Trophoblast cell (in vitro differentiated cells and primary cell): ENCODE measurements at regions not wholly inside any gene's neighbourhood (a gene's known extent, or its start where the extent isn't known, plus 50 kb on each side); places are given as distances from the start of the nearest gene placed in this dataset.

Experiments used
- DNase-seq, 2 donors: peaks; one replicate each; pipeline ENCODE4 v3.0.0-alpha.2; 2016
- H2AFZ ChIP-seq: 2 replicates; pipeline ENCODE4 v1.6.1; 2013; ENCODE audit warnings: low read length, moderate library complexity, mild to moderate bottlenecking; ENCODE audit not compliant: insufficient read depth, poor library complexity
- H2AK5ac ChIP-seq: 2 replicates; pipeline ENCODE4 v1.6.1; 2013; ENCODE audit warnings: mild to moderate bottlenecking, low read length
- H2BK120ac ChIP-seq: 2 replicates; pipeline ENCODE4 v1.6.1; 2013; ENCODE audit warnings: low read length, mild to moderate bottlenecking, moderate library complexity; ENCODE audit not compliant: insufficient read depth, poor library complexity
- H2BK12ac ChIP-seq: 2 replicates; pipeline ENCODE4 v1.6.1; 2013; ENCODE audit warnings: mild to moderate bottlenecking, low read length, moderate library complexity
- H2BK5ac ChIP-seq: 2 replicates; pipeline ENCODE4 v1.6.1; 2013; ENCODE audit warnings: low read length, low read depth, moderate library complexity, mild to moderate bottlenecking; ENCODE audit not compliant: poor library complexity
- H3K14ac ChIP-seq: 2 replicates; pipeline ENCODE4 v1.6.1; 2013; ENCODE audit warnings: mild to moderate bottlenecking, low read length
- H3K18ac ChIP-seq: 2 replicates; pipeline ENCODE4 v1.6.1; 2013; ENCODE audit warnings: mild to moderate bottlenecking, low read length
- H3K23ac ChIP-seq: 2 replicates; pipeline ENCODE4 v1.6.1; 2013; ENCODE audit warnings: low read length
- H3K27ac ChIP-seq: 2 replicates; pipeline ENCODE4 v1.5.1; 2013; ENCODE audit warnings: low read depth, mild to moderate bottlenecking, inconsistent platforms, low read length, moderate library complexity
- H3K27me3 ChIP-seq: 2 replicates; pipeline ENCODE4 v1.6.1; 2013; ENCODE audit warnings: inconsistent platforms, mild to moderate bottlenecking, low read length, moderate library complexity; ENCODE audit not compliant: insufficient read depth
- H3K36me3 ChIP-seq, 2 experiments: 1 replicate in 1 of 2; 2 replicates in 1 of 2; pipeline ENCODE4 v1.6.1; 2013; ENCODE audit warnings: low read length in 2 of 2, mild to moderate bottlenecking in 2 of 2, moderate library complexity in 1 of 2; ENCODE audit not compliant: insufficient read depth in 2 of 2, control insufficient read depth in 1 of 2
- H3K4ac ChIP-seq: 2 replicates; pipeline ENCODE4 v1.6.1; 2013; ENCODE audit warnings: low read depth, mild to moderate bottlenecking, low read length, moderate library complexity
- H3K4me1 ChIP-seq, 2 experiments: 1 replicate in 1 of 2; 2 replicates in 1 of 2; pipeline ENCODE4 v1.6.1; 2013; ENCODE audit warnings: low read length in 2 of 2, mild to moderate bottlenecking in 2 of 2, moderate library complexity in 1 of 2; ENCODE audit not compliant: insufficient read depth in 2 of 2, control insufficient read depth in 1 of 2
- H3K4me2 ChIP-seq: 2 replicates; pipeline ENCODE4 v1.6.1; 2013; ENCODE audit warnings: inconsistent platforms, mild to moderate bottlenecking, low read length, moderate library complexity
- H3K4me3 ChIP-seq: 2 replicates; pipeline ENCODE4 v1.5.1; 2013; ENCODE audit warnings: mild to moderate bottlenecking, low read depth, low read length, inconsistent platforms
- H3K79me1 ChIP-seq: one replicate; pipeline ENCODE4 v1.6.1; 2013; ENCODE audit warnings: low read length
- H3K79me2 ChIP-seq: 2 replicates; pipeline ENCODE4 v1.6.1; 2013; ENCODE audit warnings: low read length, mild to moderate bottlenecking; ENCODE audit not compliant: control insufficient read depth, insufficient read depth, poor library complexity
- H3K9ac ChIP-seq: 2 replicates; pipeline ENCODE4 v1.6.1; 2013; ENCODE audit warnings: mild to moderate bottlenecking, low read length
- H3K9me3 ChIP-seq: 2 replicates; pipeline ENCODE4 v1.6.1; 2013; ENCODE audit warnings: low read depth, mild to moderate bottlenecking, control low read depth, inconsistent platforms, low read length; ENCODE audit not compliant: insufficient read depth
- H4K12ac ChIP-seq: 2 replicates; pipeline ENCODE4 v1.6.1; 2013; ENCODE audit warnings: low read depth, mild to moderate bottlenecking, low read length, moderate library complexity
- H4K8ac ChIP-seq: 2 replicates; pipeline ENCODE4 v1.6.1; 2013; ENCODE audit warnings: low read depth, mild to moderate bottlenecking, low read length, moderate library complexity
- H4K91ac ChIP-seq: one replicate; pipeline ENCODE4 v1.6.1; 2013; ENCODE audit warnings: low read depth, mild to moderate bottlenecking, low read length, moderate library complexity
- WGBS: extraction: QIAGEN DNeasy Blood & Tissue Kit; methylation state at CpG from one replicate; pipeline ENCODE4 v1.1.7; 2013; ENCODE audit warnings: missing lambda C conversion rate; ENCODE audit not compliant: insufficient read length, insufficient coverage; ENCODE audit errors: extremely low coverage; 5-methylcytosine and 5-hydroxymethylcytosine counted together

GRCh38 chr2:59677158-59677557 lies 876.3 kb downstream of the BCL11A start:
- H3K27me3 ChIP-seq, result no peaks in the 10 kb centered on the region
- no peak for DNase-seq
- no peak overlapping the region for H3K27ac ChIP-seq

DNA sequence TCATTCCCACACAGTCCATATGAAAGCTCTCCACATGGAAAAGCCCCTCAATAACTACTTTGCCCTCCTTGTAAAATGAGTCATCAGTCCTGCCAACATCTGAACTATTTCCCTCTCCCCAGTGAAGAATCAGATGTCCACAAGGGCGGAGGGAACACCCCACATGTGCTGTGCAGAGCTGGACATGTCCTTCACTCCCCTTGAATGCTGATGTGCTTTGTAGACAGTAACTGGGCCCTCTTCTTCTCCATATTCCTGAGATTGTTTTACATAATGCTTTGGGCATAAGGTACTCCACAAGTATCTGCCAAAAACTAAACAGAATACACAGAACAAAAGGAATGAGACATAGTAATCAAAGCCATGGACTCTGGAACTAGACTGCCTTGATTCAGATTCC lies 879.4 kb downstream of the BCL11A start:
- Histone ChIP-seq H3K27me3 (no peaks in the 10 kb centered on the region), H3K79me1 (no peaks in the 10 kb centered on the region), H2BK120ac (no peak overlapping the region), H3K18ac (no peak overlapping the region), H3K23ac (no peak overlapping the region), H4K12ac (no peak overlapping the region), H4K8ac (no peak overlapping the region), H3K9ac (no peak overlapping the region), H3K36me3 (no peaks in the 10 kb centered on the region), H2AK5ac (no peak overlapping the region), H2BK12ac (no peak overlapping the region), H3K4me1 (peaks cover 0 to 2% of the 10 kb centered on the region in 2 experiments), H3K27ac (no peak overlapping the region), H3K4me2 (no peak overlapping the region), H2BK5ac (no peak overlapping the region), H2AFZ (no peak overlapping the region), H3K4ac (no peak overlapping the region), H3K14ac (no peak overlapping the region), H3K4me3 (no peak overlapping the region), H3K79me2 (no peaks in the 10 kb centered on the region), H3K9me3 (no peaks in the 10 kb centered on the region), H4K91ac (no peak overlapping the region)
- DNase-seq, result no peak
- no CpG with 5 or more reads among the region's 1 CpG for WGBS

More at GRCh38 chr2:59677158-59677557, 876.3 kb downstream of the BCL11A start:
- H2AK5ac ChIP-seq, result no peak overlapping the region
- WGBS, result no CpG with 5 or more reads among the region's 2 CpGs
- no peaks in the 10 kb centered on the region for H3K9me3 ChIP-seq
- no peak overlapping the region for H3K9ac ChIP-seq
- no peaks in the 10 kb centered on the region for H3K36me3 ChIP-seq
- H3K79me1 ChIP-seq, result no peaks in the 10 kb centered on the region
- H3K4me2 ChIP-seq, result no peak overlapping the region
- H3K4me3 ChIP-seq, result no peak overlapping the region
- no peak overlapping the region for H2AFZ ChIP-seq
- H4K91ac ChIP-seq, result no peak overlapping the region
- H3K4ac ChIP-seq, result no peak overlapping the region
- H3K79me2 ChIP-seq, result no peaks in the 10 kb centered on the region
- H2BK12ac ChIP-seq, result no peak overlapping the region
- no peak overlapping the region for H4K8ac ChIP-seq
- H3K14ac ChIP-seq, result no peak overlapping the region
- no peak overlapping the region for H3K18ac ChIP-seq
- H4K12ac ChIP-seq, result no peak overlapping the region
- H2BK5ac ChIP-seq, result no peak overlapping the region
- no peak overlapping the region for H2BK120ac ChIP-seq
- peaks cover 0 to 2% of the 10 kb centered on the region in 2 experiments for H3K4me1 ChIP-seq
- no peak overlapping the region for H3K23ac ChIP-seq

- Histone ChIP-seq H3K4me3 (no peak overlapping the region), H2AK5ac (no peak overlapping the region), H4K8ac (no peak overlapping the region), H3K9me3 (no peaks in the 10 kb centered on the region), H3K79me1 (no peaks in the 10 kb centered on the region), H3K79me2 (no peaks in the 10 kb centered on the region), H4K91ac (no peak overlapping the region), H2BK120ac (no peak overlapping the region), H3K4me2 (no peak overlapping the region), H3K9ac (no peak overlapping the region), H3K4me1 (no peaks in the 10 kb centered on the region), H4K12ac (no peak overlapping the region), H3K27me3 (no peaks in the 10 kb centered on the region), H3K4ac (no peak overlapping the region), H3K23ac (no peak overlapping the region), H3K18ac (no peak overlapping the region), H3K14ac (no peak overlapping the region), H2AFZ (no peak overlapping the region), H3K27ac (no peak overlapping the region), H3K36me3 (no peaks in the 10 kb centered on the region), H2BK12ac (no peak overlapping the region), H2BK5ac (no peak overlapping the region)
- WGBS, result no CpG with 5 or more reads among the region's 10 CpGs
- no peak for DNase-seq
These were observed 888.4 kb downstream of the BCL11A start for GRCh38 chr2:59665021-59665420.

GRCh38 chr2:59662127-59662861 lies 891.2 kb downstream of the BCL11A start:
- Histone ChIP-seq H3K9ac (no peak overlapping the region), H2BK120ac (no peak overlapping the region), H3K18ac (no peak overlapping the region), H3K27ac (no peak overlapping the region), H2AK5ac (no peak overlapping the region), H3K9me3 (no peaks in the 10 kb centered on the region), H3K4ac (no peak overlapping the region), H4K8ac (no peak overlapping the region), H3K36me3 (no peaks in the 10 kb centered on the region), H3K23ac (no peak overlapping the region), H3K4me2 (no peak overlapping the region), H4K91ac (no peak overlapping the region), H2BK5ac (no peak overlapping the region), H2BK12ac (no peak overlapping the region), H3K4me1 (no peaks in the 10 kb centered on the region), H3K79me1 (no peaks in the 10 kb centered on the region), H3K14ac (no peak overlapping the region), H2AFZ (no peak overlapping the region), H3K79me2 (no peaks in the 10 kb centered on the region), H3K4me3 (no peak overlapping the region), H3K27me3 (no peaks in the 10 kb centered on the region), H4K12ac (no peak overlapping the region)
- no CpG with 5 or more reads among the region's 11 CpGs for WGBS
- no peak for DNase-seq
